ENCODE measurements at regions not wholly inside any gene's neighbourhood (a gene's known extent, or its start where the extent isn't known, plus 50 kb on each side); places are given as distances from the start of the nearest gene placed in this dataset.

DNA sequence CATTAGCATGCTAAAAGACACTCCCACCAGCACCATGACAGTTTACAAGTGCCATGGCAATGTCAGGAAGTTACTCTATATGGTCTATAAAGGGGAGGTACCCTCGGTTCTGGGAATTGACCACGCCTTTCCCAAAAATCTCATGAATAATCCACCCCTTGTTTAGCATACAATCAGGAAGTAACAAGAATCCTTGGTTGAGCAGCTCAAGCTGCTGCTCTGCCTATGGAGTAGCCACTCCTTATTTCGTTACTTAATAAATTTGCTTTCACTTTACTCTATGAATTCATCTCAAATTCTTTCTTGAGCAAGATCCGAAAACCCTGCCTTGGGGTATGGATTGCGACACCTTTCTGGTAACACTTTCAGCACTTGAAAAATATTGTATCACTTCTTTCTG is 243.0 kb downstream of the BMP2 start:
- Histone ChIP-seq H3K36me3 (ENCODE audit: control insufficient read depth, insufficient read depth, low read length) (no peaks in the 10 kb centered on the region), H3K27ac (ENCODE audit: low read length) (no peak overlapping the region), H3K27me3 (ENCODE audit: control insufficient read depth, insufficient read depth, low read length) (no peaks in the 10 kb centered on the region), H3K4me3 (ENCODE audit: low read depth in 2 of 2, low read length in 2 of 2) (no peak overlapping the region), H3K4me1 (ENCODE audit: control insufficient read depth, insufficient read depth, low read length) (no peaks in the 10 kb centered on the region), H3K9me3 (ENCODE audit: control insufficient read depth, insufficient read depth, low read depth, low read length) (no peaks in the 10 kb centered on the region)
- BruUV-seq (replicated peaks) = no TSS peak
- DNase-seq (ENCODE audit: low read depth, low spot score) = no peak
- TF ChIP-seq REST (IDR thresholded peaks at IDR 0.05; ENCODE audit: insufficient read depth in 1 of 2, low read depth in 2 of 2, low read length in 1 of 2) = no peak
- no peak for TF ChIP-seq SIN3A (IDR thresholded peaks at IDR 0.05; ENCODE audit: borderline replicate concordance, insufficient read depth, low read depth, low read length)
- TF ChIP-seq, protein P1, sequence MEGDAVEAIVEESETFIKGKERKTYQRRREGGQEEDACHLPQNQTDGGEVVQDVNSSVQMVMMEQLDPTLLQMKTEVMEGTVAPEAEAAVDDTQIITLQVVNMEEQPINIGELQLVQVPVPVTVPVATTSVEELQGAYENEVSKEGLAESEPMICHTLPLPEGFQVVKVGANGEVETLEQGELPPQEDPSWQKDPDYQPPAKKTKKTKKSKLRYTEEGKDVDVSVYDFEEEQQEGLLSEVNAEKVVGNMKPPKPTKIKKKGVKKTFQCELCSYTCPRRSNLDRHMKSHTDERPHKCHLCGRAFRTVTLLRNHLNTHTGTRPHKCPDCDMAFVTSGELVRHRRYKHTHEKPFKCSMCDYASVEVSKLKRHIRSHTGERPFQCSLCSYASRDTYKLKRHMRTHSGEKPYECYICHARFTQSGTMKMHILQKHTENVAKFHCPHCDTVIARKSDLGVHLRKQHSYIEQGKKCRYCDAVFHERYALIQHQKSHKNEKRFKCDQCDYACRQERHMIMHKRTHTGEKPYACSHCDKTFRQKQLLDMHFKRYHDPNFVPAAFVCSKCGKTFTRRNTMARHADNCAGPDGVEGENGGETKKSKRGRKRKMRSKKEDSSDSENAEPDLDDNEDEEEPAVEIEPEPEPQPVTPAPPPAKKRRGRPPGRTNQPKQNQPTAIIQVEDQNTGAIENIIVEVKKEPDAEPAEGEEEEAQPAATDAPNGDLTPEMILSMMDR (IDR thresholded peaks at IDR 0.05) = no peak
- no peak for TF ChIP-seq TCF7L2 (IDR thresholded peaks at IDR 0.05; ENCODE audit: low read depth, low read length)
- TF ChIP-seq POLR2AphosphoS5 (IDR thresholded peaks at IDR 0.05; ENCODE audit: low read depth, low read length) = no peak
- no peak for ATAC-seq
- ChIA-PET POLR2A (no interaction called here), CTCF (no interaction called here)
- intact Hi-C loops (cut with micrococcal nuclease; ENCODE audit: unreplicated experiment) (no loop called here), in situ Hi-C loops (cut with HindIII; ENCODE audit: low pct_unique_long_range_greater_than_20kb, low sequenced_read_pairs) (no loop called here)

- TF ChIP-seq, protein P1 (IDR thresholded peaks at IDR 0.05) = no peak
- TF ChIP-seq POLR2AphosphoS5 (IDR thresholded peaks at IDR 0.05; ENCODE audit: low read depth, low read length) (no peak), REST (IDR thresholded peaks at IDR 0.05; ENCODE audit: insufficient read depth in 1 of 2, low read depth in 2 of 2, low read length in 1 of 2) (no peak), SIN3A (IDR thresholded peaks at IDR 0.05; ENCODE audit: borderline replicate concordance, insufficient read depth, low read depth, low read length) (no peak), TCF7L2 (IDR thresholded peaks at IDR 0.05; ENCODE audit: low read depth, low read length) (no peak)
- no peaks in the 10 kb centered on the region; the same call in 1 of the 2 replicates for H3K36me3 ChIP-seq (ENCODE audit: control insufficient read depth, insufficient read depth, low read length)
- no peak for DNase-seq (ENCODE audit: low read depth, low spot score)
- ChIA-PET CTCF (no interaction called here), POLR2A (no interaction called here)
- H3K9me3 ChIP-seq (ENCODE audit: control insufficient read depth, insufficient read depth, low read depth, low read length) = no peaks in the 10 kb centered on the region
- in situ Hi-C loops (cut with HindIII; ENCODE audit: low pct_unique_long_range_greater_than_20kb, low sequenced_read_pairs) = no loop called here
- no peak for ATAC-seq
- no peak overlapping the region for H3K4me3 ChIP-seq (ENCODE audit: low read depth in 2 of 2, low read length in 2 of 2)
- H3K27ac ChIP-seq (ENCODE audit: low read length) = no peak overlapping the region
- intact Hi-C loops (cut with micrococcal nuclease; ENCODE audit: unreplicated experiment) = no loop called here
- BruUV-seq (replicated peaks) = no TSS peak
- H3K27me3 ChIP-seq (ENCODE audit: control insufficient read depth, insufficient read depth, low read length) = no peaks in the 10 kb centered on the region
- H3K4me1 ChIP-seq (ENCODE audit: control insufficient read depth, insufficient read depth, low read length) = no peaks in the 10 kb centered on the region
Measured at GRCh38 chr20:7015257-7015656, 247.8 kb downstream of the BMP2 start.

All from Panc1 (cell line).